GM19043 (cell line): ENCODE measurements at regions not wholly inside any gene's neighbourhood (a gene's known extent, or its start where the extent isn't known, plus 50 kb on each side); places are given as distances from the start of the nearest gene placed in this dataset.

ENCODE experiments used
- ATAC-seq: cut with Tn5 transposase; IDR thresholded peaks from one replicate; pipeline ENCODE4 v1.9.1; 2021; ENCODE audit warnings: low read depth; ENCODE audit not compliant: unreplicated experiment

GRCh38 chr3:118036215-118036614 lies 998.4 kb downstream of the IGSF11 start:
- no peak for ATAC-seq

- ATAC-seq, result no peak
Observed at GRCh38 chr3:118055381-118055780, 979.3 kb downstream of the IGSF11 start.

GRCh38 chr3:118057086-118057485 lies 977.6 kb downstream of the IGSF11 start:
- no peak for ATAC-seq

- ATAC-seq, result no peak
Observed at GRCh38 chr3:118059096-118059495, 975.5 kb downstream of the IGSF11 start.

DNA sequence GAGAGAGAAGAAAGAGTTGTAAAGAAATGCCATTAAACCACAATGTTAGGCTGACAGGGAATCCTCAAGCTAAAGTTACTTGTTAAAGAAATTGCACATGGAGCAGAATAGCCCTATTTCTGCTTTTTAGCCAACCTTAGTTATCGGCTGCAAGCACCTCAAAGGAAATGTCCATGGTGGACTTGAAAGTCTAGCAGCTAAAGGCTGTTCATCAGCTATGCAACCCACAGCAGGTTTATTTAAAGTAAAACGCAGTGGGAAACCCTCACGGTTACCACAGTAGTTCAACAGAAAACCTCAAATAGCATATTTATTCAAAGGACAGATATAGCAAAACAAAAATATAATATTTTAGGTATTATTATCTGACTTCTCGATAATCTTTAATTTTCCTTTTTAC lies 967.2 kb downstream of the IGSF11 start:
- ATAC-seq, result no peak

- no peak for ATAC-seq
Observed at GRCh38 chr3:118075873-118076272, 958.8 kb downstream of the IGSF11 start.

- ATAC-seq, result no peak
Observed at GRCh38 chr3:118077332-118077731, 957.3 kb downstream of the IGSF11 start.

DNA sequence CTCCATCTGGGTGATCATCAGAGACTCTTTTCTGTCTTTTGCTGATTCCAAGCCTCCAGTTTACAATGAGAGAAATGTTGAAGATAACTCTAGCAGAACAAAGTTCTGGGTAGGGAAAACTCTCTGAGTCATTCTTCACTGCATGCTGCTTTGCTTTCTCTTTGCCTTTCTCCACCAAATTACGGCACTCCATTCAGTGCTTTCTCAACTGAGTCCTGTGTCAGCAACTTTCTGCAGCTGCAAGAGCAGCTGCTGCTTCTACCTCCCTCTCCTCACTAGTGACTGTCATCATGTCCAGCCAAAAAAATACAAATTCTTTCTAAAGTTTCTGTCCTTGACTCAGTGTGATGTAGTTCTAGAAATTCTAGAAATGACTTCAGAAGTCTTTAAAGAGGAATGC lies 953.8 kb downstream of the IGSF11 start:
- no peak for ATAC-seq

DNA sequence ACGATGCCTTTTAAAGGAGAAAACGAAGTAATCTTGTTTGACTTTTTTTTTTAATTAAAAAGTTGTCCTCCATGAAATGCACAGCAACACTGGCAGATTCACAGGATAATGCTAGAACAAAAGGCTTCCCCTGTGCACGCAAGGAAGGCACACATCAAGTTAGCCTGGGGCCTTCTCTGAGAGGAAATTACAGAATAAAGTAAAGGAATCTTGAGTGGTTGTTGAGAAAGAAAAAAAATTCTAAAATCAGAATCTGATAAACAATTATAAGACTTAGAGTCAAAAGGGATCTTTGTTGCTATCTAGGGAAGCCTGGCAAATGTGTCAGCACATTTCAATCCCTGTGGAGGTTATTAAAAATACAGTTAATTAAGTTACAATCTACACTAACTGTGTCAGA lies 946.0 kb downstream of the IGSF11 start:
- ATAC-seq, result no peak

- no peak for ATAC-seq
Observed at GRCh38 chr3:118089563-118089962, 945.1 kb downstream of the IGSF11 start.

DNA sequence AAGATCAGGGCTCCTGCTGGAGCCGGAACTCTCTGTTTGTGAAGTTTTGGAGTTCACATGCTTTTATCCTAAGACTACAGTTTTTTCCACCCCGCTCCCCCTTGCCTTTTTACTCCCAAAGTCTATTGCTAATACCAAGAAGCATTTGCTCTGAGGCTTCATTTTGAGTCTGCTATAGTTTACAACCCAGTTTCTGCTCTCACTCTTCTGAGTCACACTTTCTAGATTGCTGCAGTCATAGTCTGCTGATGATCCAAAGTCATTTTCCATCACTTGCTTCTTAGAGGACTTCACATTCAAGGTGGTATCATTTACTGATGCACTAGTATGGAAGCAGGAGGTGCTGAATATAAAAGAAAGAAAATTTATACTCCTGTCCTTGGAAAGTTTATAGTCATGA lies 937.4 kb downstream of the IGSF11 start:
- ATAC-seq, result no peak

DNA sequence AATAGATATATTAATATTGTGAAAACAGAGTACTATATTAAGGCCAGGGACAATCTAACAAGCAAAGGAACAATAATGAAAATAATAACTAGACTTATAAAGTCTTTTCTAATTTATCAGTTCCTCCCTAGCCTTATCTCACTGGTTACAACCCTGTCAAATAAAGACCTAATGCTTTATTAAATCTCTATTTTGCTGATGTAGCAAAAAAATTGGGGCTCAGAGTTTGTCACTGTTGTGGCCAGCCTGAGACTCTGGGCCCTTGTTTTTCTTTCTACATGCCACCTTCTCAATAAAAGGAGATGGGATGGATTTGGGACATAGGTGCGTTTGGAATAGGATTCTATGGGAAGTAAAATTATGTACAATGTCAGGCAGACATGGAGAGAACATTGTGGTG lies 937.0 kb downstream of the IGSF11 start:
- no peak for ATAC-seq

GRCh38 chr3:118098827-118099226 lies 935.8 kb downstream of the IGSF11 start:
- ATAC-seq, result no peak

DNA sequence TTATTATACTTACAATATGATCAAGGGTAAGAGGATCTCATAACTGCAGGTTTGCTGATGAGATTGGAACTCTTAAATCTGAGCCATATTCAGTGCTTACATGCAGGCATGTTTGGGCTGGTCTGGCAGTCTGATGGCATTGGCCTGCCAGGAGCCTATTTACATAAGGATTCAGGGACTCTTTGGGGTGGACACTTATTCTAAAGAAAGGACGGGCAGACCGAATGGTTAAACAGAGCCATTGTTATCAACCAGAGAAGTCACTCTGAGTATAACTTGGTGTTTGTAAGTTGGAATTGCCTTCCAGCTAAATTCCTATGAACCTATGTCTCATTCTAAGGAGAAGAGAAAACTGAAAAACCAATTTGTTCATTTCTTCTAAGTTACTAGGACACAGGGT lies 932.8 kb downstream of the IGSF11 start:
- no peak for ATAC-seq

DNA sequence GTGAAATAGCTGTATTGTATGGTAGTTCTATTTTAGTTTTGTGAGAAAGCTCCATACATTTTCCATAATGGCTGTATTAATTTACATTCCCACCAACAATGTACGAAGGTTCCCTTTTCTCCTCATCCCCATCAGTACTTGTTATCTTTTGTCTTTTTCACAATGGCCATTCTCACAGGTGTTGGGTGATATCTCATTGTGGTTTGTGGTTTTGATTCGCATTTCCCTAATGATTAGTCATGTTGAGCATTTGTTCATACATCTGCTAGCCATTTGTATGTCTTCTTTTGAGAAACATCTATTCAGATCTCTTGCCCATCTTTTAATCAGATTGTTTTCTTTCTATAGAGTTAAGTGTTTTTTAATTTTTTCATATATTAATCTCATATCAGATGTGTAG lies 931.9 kb downstream of the IGSF11 start:
- ATAC-seq, result no peak

DNA sequence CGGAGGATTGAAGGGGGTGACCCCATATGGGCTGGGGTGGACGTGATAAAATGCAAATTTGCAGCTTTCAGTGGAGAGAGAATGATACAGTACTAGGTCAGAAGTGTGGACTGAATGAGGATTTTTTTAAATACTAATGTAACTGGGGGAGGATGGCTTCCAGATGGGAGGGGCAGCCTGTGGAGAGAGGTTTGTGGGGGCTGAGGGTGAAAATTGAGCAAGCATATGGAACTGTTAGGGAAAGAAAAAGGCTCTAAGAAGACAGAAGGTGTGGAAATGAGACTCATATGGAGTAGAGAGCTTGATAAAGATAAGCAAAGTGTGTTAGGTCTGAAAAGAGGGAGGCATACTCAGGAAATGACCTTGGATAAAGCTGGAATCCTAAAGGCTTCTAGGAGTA lies 926.4 kb downstream of the IGSF11 start:
- ATAC-seq, result no peak

- ATAC-seq, result no peak
Observed at GRCh38 chr3:118108769-118109168, 925.9 kb downstream of the IGSF11 start.

- no peak for ATAC-seq
Observed at GRCh38 chr3:118110211-118110610, 924.4 kb downstream of the IGSF11 start.

DNA sequence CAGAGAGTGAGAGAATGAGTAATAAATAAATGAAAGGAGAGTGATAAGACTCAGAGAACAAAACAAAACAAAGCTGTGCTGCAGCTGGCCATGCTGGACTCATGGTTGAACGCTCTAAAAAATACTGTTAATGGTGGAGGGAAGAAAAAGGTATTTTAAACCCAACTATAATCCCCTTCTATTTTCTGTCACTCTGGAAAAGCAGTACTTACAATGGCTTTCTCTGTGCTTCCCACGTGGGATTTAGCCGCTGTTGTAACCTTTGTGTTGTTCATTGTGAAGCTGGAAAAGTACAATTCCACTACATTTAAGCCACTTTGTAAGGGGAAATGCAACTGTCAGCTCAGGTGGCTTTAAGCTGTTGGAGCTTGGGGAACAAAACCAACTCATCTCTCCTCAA lies 917.7 kb downstream of the IGSF11 start:
- ATAC-seq, result no peak

DNA sequence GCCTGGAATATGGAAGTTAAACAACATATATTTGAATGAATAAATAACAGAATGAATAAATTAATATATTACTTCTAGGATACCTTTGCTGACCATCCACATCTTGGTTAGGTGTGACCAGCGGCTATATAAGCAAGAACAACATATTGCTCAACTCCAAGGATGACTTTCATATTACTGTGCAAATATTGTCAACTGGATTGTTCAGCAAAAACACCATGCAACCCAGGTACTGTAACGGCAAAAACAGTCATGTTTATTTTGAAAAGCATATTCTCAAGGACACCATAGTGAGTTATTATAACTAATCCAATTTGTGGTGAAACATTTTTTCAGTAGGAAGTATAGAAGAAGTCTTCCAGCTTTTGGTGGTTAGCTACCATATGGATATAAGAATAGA lies 907.9 kb downstream of the IGSF11 start:
- ATAC-seq, result no peak

DNA sequence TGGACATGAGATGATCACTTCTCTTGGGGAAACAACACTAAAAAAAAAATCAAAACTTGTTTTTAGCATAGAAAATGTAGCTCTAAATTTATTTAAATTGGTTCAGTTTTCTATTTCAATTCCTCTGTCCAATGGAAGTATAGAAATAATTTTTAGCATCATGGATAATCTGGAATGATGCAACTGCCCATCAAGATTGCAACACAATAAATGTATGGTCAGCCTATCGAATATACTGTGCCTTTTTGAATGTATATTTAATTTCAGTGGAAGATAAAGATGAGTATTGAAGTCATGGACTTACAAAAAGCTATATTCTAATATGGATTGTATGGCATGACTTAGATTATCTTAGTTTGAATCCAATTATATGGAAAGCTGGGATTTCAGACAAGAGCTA lies 906.7 kb downstream of the IGSF11 start:
- no peak for ATAC-seq

DNA sequence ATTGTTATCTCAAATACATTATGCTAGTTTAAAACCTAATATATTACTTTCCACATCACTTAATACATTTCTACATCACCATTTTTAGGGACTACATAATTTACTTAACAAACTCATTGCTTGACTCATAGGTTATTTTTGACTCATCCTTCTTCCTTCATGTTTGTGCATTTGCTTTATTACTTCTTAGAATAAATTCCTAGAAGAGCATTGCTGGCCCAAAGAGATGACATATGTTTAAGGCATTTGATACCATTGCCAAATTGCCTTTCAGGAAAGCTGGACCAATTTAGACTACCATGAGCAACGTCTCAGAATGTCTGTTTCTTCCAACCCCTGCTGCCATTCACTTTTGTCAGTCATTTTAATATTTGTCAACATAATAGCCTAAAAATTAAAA lies 905.8 kb downstream of the IGSF11 start:
- ATAC-seq, result no peak

DNA sequence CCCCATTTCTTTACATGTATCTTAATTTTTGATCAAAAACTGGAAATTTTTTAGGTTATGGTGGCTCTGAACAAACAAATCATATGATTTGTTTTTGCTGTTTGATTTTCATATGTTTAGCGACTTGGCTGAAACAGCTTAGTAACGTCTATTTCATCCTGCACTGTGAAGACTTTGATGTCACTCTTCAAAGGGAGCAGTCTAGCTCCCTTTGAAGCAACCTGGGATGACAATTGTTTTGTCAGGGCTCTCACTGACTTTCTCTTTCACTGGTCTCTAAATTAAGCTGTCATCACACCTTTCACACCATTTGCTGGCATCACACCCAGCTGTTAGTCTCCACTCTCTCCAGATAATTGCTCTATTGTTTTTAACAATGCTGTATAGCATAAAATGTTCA lies 896.9 kb downstream of the IGSF11 start:
- ATAC-seq, result no peak

DNA sequence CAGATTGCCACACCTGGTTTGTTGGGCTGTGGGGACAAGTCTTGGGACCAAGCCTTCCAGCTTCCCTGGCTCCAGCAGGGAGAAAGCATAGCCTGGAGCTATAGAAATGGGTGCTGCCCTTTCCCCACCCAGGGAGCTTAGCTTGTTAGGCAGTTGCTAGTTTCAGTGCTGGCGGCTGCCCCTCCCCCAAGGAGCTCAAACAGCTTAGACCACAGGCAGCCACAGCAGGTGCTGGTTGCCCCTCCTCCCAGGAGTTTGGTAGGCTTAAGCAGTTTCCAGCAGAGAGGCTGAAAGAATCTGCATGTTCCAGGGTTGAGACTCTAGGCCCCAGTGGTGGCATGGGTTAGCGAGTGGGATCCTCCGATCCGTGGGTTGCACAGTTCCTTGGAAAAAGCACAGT lies 889.7 kb downstream of the IGSF11 start:
- ATAC-seq, result no peak
